WI38 (cell line): ENCODE measurements at regions not wholly inside any gene's neighbourhood (a gene's known extent, or its start where the extent isn't known, plus 50 kb on each side); places are given as distances from the start of the nearest gene placed in this dataset.

Experiments
- H3K4me3 ChIP-seq: 2 replicates; pipeline ENCODE4 v1.5.1; 2011; ENCODE audit warnings: low read depth, mild to moderate bottlenecking, control low read depth, low read length
- TF ChIP-seq, protein P1 (sequence below): IDR thresholded peaks from 2 replicates; pipeline ENCODE4 v1.5.1; 2012; ENCODE audit warnings: low read depth, mild to moderate bottlenecking, control low read depth, low read length

DNA sequence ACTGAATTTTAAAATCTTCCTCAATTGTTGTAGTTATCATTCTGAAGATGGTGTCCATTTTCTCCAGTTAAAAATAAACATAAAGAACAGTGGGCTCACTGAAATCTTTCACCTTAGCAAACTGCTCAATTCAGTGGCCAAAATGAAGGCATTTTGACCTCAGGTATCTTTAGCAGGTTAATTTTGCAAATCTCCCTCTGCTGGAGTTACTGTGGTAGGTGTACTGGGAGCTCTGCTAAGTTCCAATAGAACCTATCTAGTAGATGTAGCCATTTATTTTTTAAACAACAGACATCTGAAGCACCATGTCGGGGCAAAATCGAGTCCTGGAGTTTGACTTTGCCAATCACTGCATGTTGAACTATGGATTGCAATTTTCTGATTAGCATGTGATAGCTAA is 177.1 kb downstream of the IRS1 start:
- TF ChIP-seq, protein P1, sequence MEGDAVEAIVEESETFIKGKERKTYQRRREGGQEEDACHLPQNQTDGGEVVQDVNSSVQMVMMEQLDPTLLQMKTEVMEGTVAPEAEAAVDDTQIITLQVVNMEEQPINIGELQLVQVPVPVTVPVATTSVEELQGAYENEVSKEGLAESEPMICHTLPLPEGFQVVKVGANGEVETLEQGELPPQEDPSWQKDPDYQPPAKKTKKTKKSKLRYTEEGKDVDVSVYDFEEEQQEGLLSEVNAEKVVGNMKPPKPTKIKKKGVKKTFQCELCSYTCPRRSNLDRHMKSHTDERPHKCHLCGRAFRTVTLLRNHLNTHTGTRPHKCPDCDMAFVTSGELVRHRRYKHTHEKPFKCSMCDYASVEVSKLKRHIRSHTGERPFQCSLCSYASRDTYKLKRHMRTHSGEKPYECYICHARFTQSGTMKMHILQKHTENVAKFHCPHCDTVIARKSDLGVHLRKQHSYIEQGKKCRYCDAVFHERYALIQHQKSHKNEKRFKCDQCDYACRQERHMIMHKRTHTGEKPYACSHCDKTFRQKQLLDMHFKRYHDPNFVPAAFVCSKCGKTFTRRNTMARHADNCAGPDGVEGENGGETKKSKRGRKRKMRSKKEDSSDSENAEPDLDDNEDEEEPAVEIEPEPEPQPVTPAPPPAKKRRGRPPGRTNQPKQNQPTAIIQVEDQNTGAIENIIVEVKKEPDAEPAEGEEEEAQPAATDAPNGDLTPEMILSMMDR = no peak

DNA sequence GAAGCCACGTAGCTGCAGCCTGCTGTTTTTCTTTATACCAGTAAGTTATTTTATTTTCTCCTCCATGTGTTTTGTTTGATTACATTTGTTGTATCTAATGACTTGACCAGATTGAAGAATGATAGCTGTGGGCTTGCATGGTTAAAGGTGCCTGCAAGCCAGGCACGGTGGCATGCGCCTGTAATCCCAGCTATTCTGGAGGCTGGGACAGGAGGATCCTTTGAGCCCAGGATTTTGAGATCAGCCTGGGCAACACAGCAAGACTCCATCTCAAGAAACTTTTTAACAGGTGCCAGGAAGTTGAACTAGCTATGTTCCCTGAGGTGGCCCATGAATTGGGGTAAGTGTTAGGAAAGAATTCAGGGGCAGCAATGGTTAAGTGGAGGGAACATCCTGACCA is 179.4 kb downstream of the IRS1 start:
- TF ChIP-seq, protein P1 = no peak
- H3K4me3 ChIP-seq = no peak overlapping the region

More for the DNA sequence above, 177.1 kb downstream of the IRS1 start:
- no peak overlapping the region for H3K4me3 ChIP-seq

DNA sequence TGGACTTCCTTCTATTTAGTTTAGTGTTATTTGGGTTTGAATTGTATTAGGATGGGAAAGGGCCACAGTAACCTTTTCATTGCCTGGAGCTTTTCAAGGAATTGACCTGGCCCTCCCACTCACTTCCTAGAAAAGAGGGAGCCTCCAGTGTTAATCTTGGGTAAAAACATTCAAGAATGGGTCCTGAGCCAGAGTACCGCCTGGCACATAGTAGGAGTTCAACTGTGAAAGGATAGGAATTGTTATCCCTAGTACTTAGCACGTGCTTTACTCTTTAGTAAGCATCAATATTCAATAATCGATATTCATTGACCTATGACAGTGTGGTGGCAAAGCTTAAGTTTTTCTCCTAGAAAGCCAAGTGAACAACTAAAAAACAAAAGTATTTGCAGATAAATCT is 179.9 kb downstream of the IRS1 start:
- TF ChIP-seq, protein P1 = no peak
- no peak overlapping the region for H3K4me3 ChIP-seq

DNA sequence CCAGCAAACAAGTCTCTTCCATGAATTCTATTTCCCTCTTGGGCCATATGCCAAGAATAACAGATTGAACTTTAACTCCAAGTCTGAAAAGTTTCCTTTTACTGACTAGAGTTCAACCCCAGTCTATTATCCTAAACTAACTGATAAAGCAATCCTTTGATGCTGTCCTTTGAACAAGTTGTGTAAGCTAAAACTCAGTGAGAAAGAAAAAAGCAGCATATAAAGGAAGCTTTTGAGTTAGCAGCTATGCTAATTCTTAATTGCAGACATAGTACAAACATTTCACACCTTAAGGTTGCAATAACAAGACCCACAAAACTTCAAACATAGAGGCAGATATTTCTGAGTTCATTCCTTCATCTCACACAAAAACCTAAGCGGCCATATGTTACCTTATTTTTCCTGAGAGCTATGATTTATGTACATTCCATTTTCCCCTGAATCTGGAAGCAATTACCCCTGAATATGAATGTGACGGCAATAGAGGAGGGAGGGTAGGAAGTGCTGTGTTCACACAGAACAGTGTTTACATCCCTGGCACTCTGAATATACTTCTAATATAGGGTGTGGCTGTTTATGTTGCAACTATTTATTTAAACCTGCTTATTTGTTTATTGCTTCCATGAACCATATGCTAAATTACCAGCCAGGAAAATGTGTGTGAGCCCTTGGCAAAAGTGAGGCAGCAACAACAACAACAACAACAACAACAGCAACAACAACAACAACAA is 180.6 kb downstream of the IRS1 start:
- H3K4me3 ChIP-seq = no peak overlapping the region
- TF ChIP-seq, protein P1 = no peak

DNA sequence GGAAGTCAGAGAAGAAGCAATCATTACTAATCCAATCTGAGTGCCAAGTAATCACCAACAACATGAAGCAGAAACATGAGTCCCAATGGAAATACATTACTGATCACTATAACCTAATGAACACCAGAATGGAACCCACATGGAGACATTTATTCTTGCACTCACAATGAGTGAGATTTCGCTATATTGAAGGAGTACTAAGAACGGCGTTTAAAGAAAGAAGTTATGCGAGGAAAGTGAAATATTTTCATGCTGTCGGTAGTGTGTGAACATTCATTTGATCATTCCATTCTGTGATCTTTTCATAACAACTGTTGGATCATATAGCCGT is 181.1 kb downstream of the IRS1 start:
- TF ChIP-seq, protein P1 = no peak
- no peak overlapping the region for H3K4me3 ChIP-seq

DNA sequence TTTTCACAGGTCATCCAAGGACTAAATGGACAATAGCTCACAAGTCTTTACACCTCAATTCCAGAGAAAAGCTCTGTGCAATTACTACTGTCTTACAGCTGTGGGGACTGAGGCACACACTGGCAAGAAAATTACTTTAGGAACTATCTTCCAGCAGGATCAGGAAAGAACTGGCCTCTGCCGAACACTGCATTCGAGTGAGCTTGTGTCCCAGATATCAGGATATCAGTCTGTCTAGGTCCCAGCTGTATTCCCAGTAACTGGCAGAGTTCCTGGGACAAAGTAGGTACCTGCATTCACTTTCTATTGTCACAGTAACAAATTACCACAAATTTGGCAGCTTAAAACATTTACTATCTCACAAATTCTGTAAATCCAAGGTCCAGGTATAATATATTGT is 183.7 kb downstream of the IRS1 start:
- TF ChIP-seq, protein P1 = no peak
- no peak overlapping the region for H3K4me3 ChIP-seq

DNA sequence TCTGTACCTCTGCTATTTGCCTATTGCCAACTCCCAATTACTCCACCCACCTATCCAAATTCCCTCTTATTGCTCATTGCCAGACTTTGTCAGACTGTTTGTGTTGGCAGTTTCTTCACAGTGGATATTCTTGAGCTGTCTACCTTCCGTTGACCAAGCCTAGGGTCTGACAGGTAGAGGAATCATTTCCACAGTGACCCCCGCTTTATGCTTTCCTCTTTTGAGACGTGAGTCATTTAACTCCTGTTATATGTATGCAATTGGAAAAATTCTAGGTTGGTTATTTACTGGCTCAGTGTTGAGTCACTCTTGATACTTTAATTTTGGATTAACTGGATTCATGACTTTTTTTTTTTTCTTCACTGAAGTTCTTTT is 187.7 kb downstream of the IRS1 start:
- TF ChIP-seq, protein P1 = no peak
- no peak overlapping the region for H3K4me3 ChIP-seq
